Bone marrow (tissue), 2 donors: ENCODE measurements at regions not wholly inside any gene's neighbourhood (a gene's known extent, or its start where the extent isn't known, plus 50 kb on each side); places are given as distances from the start of the nearest gene placed in this dataset.
"Not testable (repeated sequence)": the region's sequence is repeated elsewhere in the genome, so short reads cannot be mapped to it uniquely, and the experiment has no call there.

ENCODE experiments used
- DNase-seq, 2 donors: peaks; one replicate each; lab custom pipeline; 2025; lab: John Stamatoyannopoulos, UW

GRCh38 chr9:87781331-87781730, 55.4 kb downstream of the CTSL start:
- DNase-seq = no peak

- DNase-seq = no peak
Measured at GRCh38 chr9:87783180-87783579, 57.3 kb downstream of the CTSL start.

GRCh38 chr9:87785315-87785970, 59.5 kb downstream of the CTSL start:
- not testable (repeated sequence) for DNase-seq

GRCh38 chr9:87786423-87786822, 60.5 kb downstream of the CTSL start:
- DNase-seq = no peak

GRCh38 chr9:87786876-87787275, 61.0 kb downstream of the CTSL start:
- DNase-seq = no peak

GRCh38 chr9:87787735-87788134, 61.8 kb downstream of the CTSL start:
- DNase-seq = no peak

- peak in 1 of 2 donors; percentile 53 for DNase-seq
Measured at GRCh38 chr9:87792831-87793288, 66.9 kb downstream of the CTSL start.

- DNase-seq = peak in 1 of 2 donors; percentile 8
Measured at GRCh38 chr9:87793292-87793691, 67.4 kb downstream of the CTSL start.

- no peak for DNase-seq
Measured at GRCh38 chr9:87795178-87795577, 69.3 kb downstream of the CTSL start.

- no peak for DNase-seq
Measured at GRCh38 chr9:87796196-87796595, 70.3 kb downstream of the CTSL start.

- no peak for DNase-seq
Measured at GRCh38 chr9:87798261-87798833, 72.4 kb downstream of the CTSL start.

- no peak for DNase-seq
Measured at GRCh38 chr9:87799503-87799902, 73.6 kb downstream of the CTSL start.

GRCh38 chr9:87800456-87800855, 74.5 kb downstream of the CTSL start:
- DNase-seq = no peak

- no peak for DNase-seq
Measured at GRCh38 chr9:87801013-87801412, 75.1 kb downstream of the CTSL start.

GRCh38 chr9:87803166-87803565, 77.2 kb downstream of the CTSL start:
- no peak for DNase-seq

- DNase-seq = no peak
Measured at GRCh38 chr9:87803623-87804345, 77.9 kb downstream of the CTSL start.

GRCh38 chr9:87805259-87805658, 77.4 kb upstream of the SPATA31E1 start:
- no peak for DNase-seq

- DNase-seq = no peak
Measured at GRCh38 chr9:87810008-87810407, 72.7 kb upstream of the SPATA31E1 start.

GRCh38 chr9:87810679-87811178, 71.9 kb upstream of the SPATA31E1 start:
- DNase-seq = no peak

GRCh38 chr9:87812375-87813118, 70.1 kb upstream of the SPATA31E1 start:
- peak in 1 of 2 donors; percentile 14 for DNase-seq

- DNase-seq = no peak
Measured at GRCh38 chr9:87813119-87813463, 69.6 kb upstream of the SPATA31E1 start.

- DNase-seq = no peak
Measured at GRCh38 chr9:87816036-87816435, 66.6 kb upstream of the SPATA31E1 start.
